K562 (cell line): ENCODE measurements at regions not wholly inside any gene's neighbourhood (a gene's known extent, or its start where the extent isn't known, plus 50 kb on each side); places are given as distances from the start of the nearest gene placed in this dataset.

Experiments used
- ATAC-seq: fragments of 200-7000 bp; cut with Tn5 transposase; 3 replicates; pipeline ENCODE4 v1.9.1; 2020; ENCODE audit warnings: moderate library complexity
- BruUV-seq: library from RNA; stranded (reverse); fragments of 400-500 nt; replicated peaks from 2 replicates; lab custom pipeline; 2021; lab: Mats Ljungman, UMichigan
- CTCF ChIA-PET: fragments of 300-600 bp; formaldehyde crosslinking; extraction: SDS; loops from one replicate; lab custom pipeline; 2021; ENCODE audit warnings: low intra/inter-chr PET ratio; lab: Yijun Ruan, JAX
- POLR2A ChIA-PET: fragments of 300-600, 350-650 bp; sonication (Branson Sonifier 250); formaldehyde crosslinking; extraction: SDS; loops from one replicate; lab custom pipeline; 2021; ENCODE audit warnings: antibody characterized with exemption, inconsistent platforms; lab: Yijun Ruan, JAX
- DNase-seq, 4 experiments: peaks; one replicate each; pipeline versions ENCODE4 v3.0.0 to v3.0.0-alpha.2; 2011 to 2018; ENCODE audit warnings: low spot score in 3 of 4, mixed read lengths in 3 of 4; ENCODE audit errors: extremely low read depth in 1 of 4
- FAIRE-seq: peaks from 2 replicates; lab custom pipeline; 2011; peaks lifted over from hg19 to GRCh38; lab: Jason Lieb, UNC
- H2AFZ ChIP-seq: 2 replicates; pipeline ENCODE4 v1.6.0; 2011; ENCODE audit warnings: low read depth, low read length, control low read depth, inconsistent platforms
- H3K27ac ChIP-seq: fragments of 200-600 bp; 3 replicates; pipeline ENCODE4 v1.8.0; 2011; ENCODE audit warnings: low read depth, mild to moderate bottlenecking, control low read depth, inconsistent platforms, low read length, moderate library complexity, mixed read lengths; ENCODE audit errors: extremely low read depth
- H3K27me3 ChIP-seq, 2 experiments: fragments of 300-600 bp in 1 of 2; 2 replicates in 1 of 2; 3 replicates in 1 of 2; pipeline versions ENCODE4 v1.6.0 to v1.8.0; 2011; ENCODE audit warnings: inconsistent platforms in 2 of 2, low read length in 2 of 2, mild to moderate bottlenecking in 1 of 2, mixed read lengths in 1 of 2, moderate library complexity in 1 of 2; ENCODE audit not compliant: control insufficient read depth in 2 of 2, insufficient read depth in 2 of 2
- H3K36me3 ChIP-seq: fragments of 300-600 bp; 3 replicates; pipeline ENCODE4 v1.8.0; 2011; ENCODE audit warnings: mild to moderate bottlenecking, low read length, inconsistent platforms; ENCODE audit not compliant: control insufficient read depth, insufficient read depth
- H3K4me1 ChIP-seq, 2 experiments: fragments of 200-600 bp in 1 of 2; replicated peaks in 1 of 2; 2 replicates in 1 of 2; 3 replicates in 1 of 2; pipeline versions ENCODE4 v1.5.1 to v1.8.0; 2011; ENCODE audit warnings: inconsistent platforms in 2 of 2, low read length in 2 of 2, mild to moderate bottlenecking in 1 of 2, mixed read lengths in 1 of 2, moderate library complexity in 1 of 2; ENCODE audit not compliant: control insufficient read depth in 2 of 2, insufficient read depth in 2 of 2
- H3K4me2 ChIP-seq: 2 replicates; pipeline ENCODE4 v1.6.1; 2011; ENCODE audit warnings: low read length, control low read depth, inconsistent platforms, mixed read lengths; ENCODE audit not compliant: insufficient read depth
- H3K4me3 ChIP-seq: fragments of 200-600 bp; sonication (generic), shearing (Covaris generic); 2 replicates; pipeline ENCODE4 v1.5.1; 2016; ENCODE audit warnings: control low read depth, inconsistent platforms
- H3K79me2 ChIP-seq: fragments of 200-600 bp; 3 replicates; pipeline ENCODE4 v1.8.0; 2011; ENCODE audit warnings: low read length, inconsistent platforms; ENCODE audit not compliant: control insufficient read depth, insufficient read depth
- H3K9ac ChIP-seq, 2 experiments: 2 replicates each; pipeline versions ENCODE4 v1.6.0 to v1.6.1; 2011; ENCODE audit warnings: low read depth in 2 of 2, low read length in 2 of 2, control low read depth in 1 of 2, inconsistent platforms in 1 of 2, mild to moderate bottlenecking in 1 of 2, mixed read lengths in 1 of 2; ENCODE audit not compliant: insufficient read depth in 1 of 2
- H3K9me1 ChIP-seq: one replicate; pipeline ENCODE4 v1.6.0; 2011; ENCODE audit warnings: inconsistent platforms, mild to moderate bottlenecking, low read length, moderate library complexity; ENCODE audit not compliant: control insufficient read depth, insufficient read depth
- H3K9me3 ChIP-seq: replicated peaks from 2 replicates; pipeline ENCODE4 v1.5.1; 2011; ENCODE audit warnings: low read depth, low read length, inconsistent platforms; ENCODE audit not compliant: control insufficient read depth, insufficient read depth
- H4K20me1 ChIP-seq: replicated peaks from 2 replicates; pipeline ENCODE4 v1.6.1; 2011; ENCODE audit warnings: low read length, inconsistent platforms, mixed read lengths; ENCODE audit not compliant: control insufficient read depth, insufficient read depth
- ARID1B ChIP-seq: fragments of 450-650 bp; IDR thresholded peaks from 2 replicates; pipeline ENCODE4 v1.6.1; 2016; ENCODE audit warnings: antibody characterized with exemption, mild to moderate bottlenecking, inconsistent platforms
- BRCA1 ChIP-seq, 2 experiments: fragments of 450-650 bp in 1 of 2; sonication (generic) in 1 of 2; formaldehyde crosslinking in 1 of 2; IDR thresholded peaks; 2 replicates each; pipeline versions ENCODE4 v1.5.0 to v1.6.1; 2017 to 2020; ENCODE audit warnings: mild to moderate bottlenecking in 1 of 2, missing genetic modification reagents in 1 of 2
- DACH1 ChIP-seq: fragments of 450-650 bp; IDR thresholded peaks from 2 replicates; pipeline ENCODE4 v1.6.1; 2018; ENCODE audit not compliant: partially characterized antibody
- EZH2 ChIP-seq: IDR thresholded peaks from 2 replicates; pipeline ENCODE4 v1.6.1; 2012; ENCODE audit warnings: low read depth, mild to moderate bottlenecking, inconsistent platforms, low read length, borderline replicate concordance
- FOXA1 ChIP-seq: fragments of 450-650 bp; IDR thresholded peaks from 2 replicates; pipeline ENCODE4 v1.6.1; 2016; ENCODE audit warnings: mild to moderate bottlenecking, borderline replicate concordance
- GABPA ChIP-seq: fragments of 200-800 bp; sonication (Bioruptor generic); conservative IDR thresholded peaks from 2 replicates; pipeline ENCODE4 v1.6.1; 2016; ENCODE audit warnings: low read depth, missing genetic modification characterization, missing compliant biosample characterization
- OTX1 ChIP-seq: fragments of 450-650 bp; formaldehyde crosslinking; IDR thresholded peaks from 2 replicates; pipeline ENCODE4 v1.4.0; 2022; ENCODE audit warnings: mild to moderate bottlenecking
- SMARCC2 ChIP-seq: fragments of 450-650 bp; IDR thresholded peaks from 2 replicates; pipeline ENCODE4 v1.6.1; 2017; ENCODE audit warnings: antibody characterized with exemption, moderate library complexity, mild to moderate bottlenecking, low read depth
- SREBF1 ChIP-seq: fragments of 150-350 bp; IDR thresholded peaks from 2 replicates; pipeline ENCODE4 v1.6.1; 2014; ENCODE audit warnings: antibody characterized with exemption, low read depth, low read length, borderline replicate concordance
- TAL1 ChIP-seq: fragments of 450-650 bp; IDR thresholded peaks from 2 replicates; pipeline ENCODE4 v1.6.1; 2016; ENCODE audit warnings: mild to moderate bottlenecking
- UBTF ChIP-seq, 2 experiments: IDR thresholded peaks; 2 replicates each; pipeline ENCODE4 v1.6.1; 2012; ENCODE audit warnings: improper control_type of control experiment in 2 of 2, low read depth in 2 of 2, low read length in 2 of 2, borderline replicate concordance in 1 of 2
- ZBTB17 ChIP-seq: fragments of 450-650 bp; formaldehyde crosslinking; IDR thresholded peaks from 2 replicates; pipeline ENCODE4 v1.4.0; 2020; ENCODE audit warnings: mild to moderate bottlenecking
- ZBTB9 ChIP-seq: fragments of 450-650 bp; formaldehyde crosslinking; IDR thresholded peaks from 2 replicates; pipeline ENCODE4 v1.4.0; 2020; ENCODE audit warnings: mild to moderate bottlenecking, moderate library complexity
- ZNF354B ChIP-seq: fragments of 250-450 bp; sonication (Bioruptor Pico); IDR thresholded peaks from 2 replicates; pipeline ENCODE4 v1.4.0; 2020
- WGBS: fragments of 100-300 bp; shearing (Covaris generic); methylation state at CpG from one replicate; pipeline ENCODE4 v1.1.6; 2016; ENCODE audit warnings: low coverage, mixed read lengths; ENCODE audit not compliant: insufficient coverage; ENCODE audit errors: missing lambda C conversion rate; 5-methylcytosine and 5-hydroxymethylcytosine counted together
- in situ Hi-C: fragments of 300-500 bp; cut with MboI; formaldehyde crosslinking; loops from 4 replicates; pipeline ENCODE4 v1.15.0; 2018; ENCODE audit warnings: inconsistent platforms, mixed read lengths
- intact Hi-C: fragments of 100-400 bp; cut with micrococcal nuclease; formaldehyde crosslinking; loops from 2 replicates; pipeline ENCODE4 v1.14.2; 2022
- TF ChIP-seq, protein P1 (sequence below): sonication (generic); formaldehyde crosslinking; IDR thresholded peaks from 2 replicates; pipeline ENCODE4 v1.8.0; 2023; ENCODE audit warnings: mild to moderate bottlenecking, missing genetic modification reagents

DNA sequence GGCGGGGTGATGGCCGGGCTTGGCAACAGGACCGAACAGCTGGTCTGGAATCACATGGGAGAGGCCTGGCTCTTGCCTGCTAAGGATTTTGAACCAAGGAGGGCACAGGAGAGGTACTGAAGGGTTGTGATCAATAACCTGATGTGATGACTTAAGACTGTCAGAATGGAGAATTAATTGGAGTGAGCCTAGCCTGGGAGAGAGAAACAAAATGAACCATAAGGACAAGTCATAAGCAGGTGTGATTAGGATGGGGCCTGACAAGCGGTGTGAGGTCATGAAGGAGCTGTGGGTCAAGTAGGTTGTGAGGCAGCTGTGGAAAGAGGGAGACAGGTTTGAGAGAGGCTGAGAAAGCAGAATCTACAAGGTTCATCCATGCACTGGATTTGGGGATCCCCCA is 104.6 kb downstream of the MED10 start:
- 1% methylated on average over 4 of the region's 4 CpGs for WGBS
- Histone ChIP-seq H3K4me1 (no peaks in the 10 kb centered on the region), H3K27me3 (peaks cover 0 to 2% of the 10 kb centered on the region in 2 experiments; a peak in 2 of 5 replicates), H3K9me3 (no peaks in the 10 kb centered on the region), H3K27ac (no peak overlapping the region), H3K9ac (no peak overlapping the region), H4K20me1 (peaks cover 7% of the 10 kb centered on the region; the same call in 1 of the 2 replicates), H3K79me2 (no peaks in the 10 kb centered on the region), H3K9me1 (no peaks in the 10 kb centered on the region), H3K4me3 (no peak overlapping the region), H2AFZ (no peak overlapping the region), H3K36me3 (no peaks in the 10 kb centered on the region), H3K4me2 (no peak overlapping the region)
- no peak for ATAC-seq
- FAIRE-seq, result no peak
- POLR2A ChIA-PET, result no interaction called here
- no peak for TF ChIP-seq SREBF1
- no peak for TF ChIP-seq UBTF (IDR thresholded peaks at IDR 0.05; ENCODE audit: borderline replicate concordance in 1 of 2, low read depth in 2 of 2, low read length in 2 of 2)
- TF ChIP-seq EZH2, result no peak
- TF ChIP-seq BRCA1 (IDR thresholded peaks at IDR 0.05), result no peak
- no peak for TF ChIP-seq BRCA1 (CRISPR knock-in tag; IDR thresholded peaks at IDR 0.05)
- TF ChIP-seq FOXA1, result no peak
- TF ChIP-seq SMARCC2, result no peak
- TF ChIP-seq DACH1, result no peak
- TF ChIP-seq ZNF354B (CRISPR knock-in tag), result no peak
- no peak for TF ChIP-seq GABPA (tag)
- no peak for TF ChIP-seq ZBTB9 (CRISPR knock-in tag)
- TF ChIP-seq, protein P1, sequence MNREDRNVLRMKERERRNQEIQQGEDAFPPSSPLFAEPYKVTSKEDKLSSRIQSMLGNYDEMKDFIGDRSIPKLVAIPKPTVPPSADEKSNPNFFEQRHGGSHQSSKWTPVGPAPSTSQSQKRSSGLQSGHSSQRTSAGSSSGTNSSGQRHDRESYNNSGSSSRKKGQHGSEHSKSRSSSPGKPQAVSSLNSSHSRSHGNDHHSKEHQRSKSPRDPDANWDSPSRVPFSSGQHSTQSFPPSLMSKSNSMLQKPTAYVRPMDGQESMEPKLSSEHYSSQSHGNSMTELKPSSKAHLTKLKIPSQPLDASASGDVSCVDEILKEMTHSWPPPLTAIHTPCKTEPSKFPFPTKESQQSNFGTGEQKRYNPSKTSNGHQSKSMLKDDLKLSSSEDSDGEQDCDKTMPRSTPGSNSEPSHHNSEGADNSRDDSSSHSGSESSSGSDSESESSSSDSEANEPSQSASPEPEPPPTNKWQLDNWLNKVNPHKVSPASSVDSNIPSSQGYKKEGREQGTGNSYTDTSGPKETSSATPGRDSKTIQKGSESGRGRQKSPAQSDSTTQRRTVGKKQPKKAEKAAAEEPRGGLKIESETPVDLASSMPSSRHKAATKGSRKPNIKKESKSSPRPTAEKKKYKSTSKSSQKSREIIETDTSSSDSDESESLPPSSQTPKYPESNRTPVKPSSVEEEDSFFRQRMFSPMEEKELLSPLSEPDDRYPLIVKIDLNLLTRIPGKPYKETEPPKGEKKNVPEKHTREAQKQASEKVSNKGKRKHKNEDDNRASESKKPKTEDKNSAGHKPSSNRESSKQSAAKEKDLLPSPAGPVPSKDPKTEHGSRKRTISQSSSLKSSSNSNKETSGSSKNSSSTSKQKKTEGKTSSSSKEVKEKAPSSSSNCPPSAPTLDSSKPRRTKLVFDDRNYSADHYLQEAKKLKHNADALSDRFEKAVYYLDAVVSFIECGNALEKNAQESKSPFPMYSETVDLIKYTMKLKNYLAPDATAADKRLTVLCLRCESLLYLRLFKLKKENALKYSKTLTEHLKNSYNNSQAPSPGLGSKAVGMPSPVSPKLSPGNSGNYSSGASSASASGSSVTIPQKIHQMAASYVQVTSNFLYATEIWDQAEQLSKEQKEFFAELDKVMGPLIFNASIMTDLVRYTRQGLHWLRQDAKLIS (CRISPR knock-in tag), result no peak
- TF ChIP-seq OTX1 (CRISPR knock-in tag), result no peak
- TF ChIP-seq ZBTB17 (CRISPR knock-in tag), result no peak
- no peak for TF ChIP-seq ARID1B
- no peak for TF ChIP-seq TAL1
- intact Hi-C loops, result no loop called here
- in situ Hi-C loops, result no loop called here
- DNase-seq, result no peak
- CTCF ChIA-PET, result no interaction called here
- no TSS peak for BruUV-seq
